ENCODE measurements at regions not wholly inside any gene's neighbourhood (a gene's known extent, or its start where the extent isn't known, plus 50 kb on each side); places are given as distances from the start of the nearest gene placed in this dataset.
"Not testable (repeated sequence)": the region's sequence is repeated elsewhere in the genome, so short reads cannot be mapped to it uniquely, and the experiment has no call there.

DNA sequence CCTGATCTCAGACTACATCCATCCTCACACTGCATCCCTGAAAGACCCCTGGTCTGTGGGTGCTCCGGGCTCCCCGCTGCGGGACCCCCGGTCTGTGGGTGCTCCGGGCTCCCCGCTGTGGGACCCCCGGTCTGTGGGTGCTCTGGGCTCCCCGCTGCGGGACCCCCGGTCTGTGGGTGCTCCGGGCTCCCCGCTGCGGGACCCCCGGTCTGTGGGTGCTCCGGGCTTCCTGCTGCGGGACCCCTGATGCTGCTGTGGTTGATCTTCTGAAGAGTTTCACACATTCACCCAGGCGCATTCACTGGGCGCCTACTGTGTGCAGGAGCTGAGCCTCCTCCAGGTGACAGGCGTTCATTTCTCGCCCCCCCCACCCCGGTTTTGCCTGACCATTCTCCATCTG lies 162.7 kb upstream of the SALL3 start:
- ATAC-seq (no peak), DNase-seq (no peak)

DNA sequence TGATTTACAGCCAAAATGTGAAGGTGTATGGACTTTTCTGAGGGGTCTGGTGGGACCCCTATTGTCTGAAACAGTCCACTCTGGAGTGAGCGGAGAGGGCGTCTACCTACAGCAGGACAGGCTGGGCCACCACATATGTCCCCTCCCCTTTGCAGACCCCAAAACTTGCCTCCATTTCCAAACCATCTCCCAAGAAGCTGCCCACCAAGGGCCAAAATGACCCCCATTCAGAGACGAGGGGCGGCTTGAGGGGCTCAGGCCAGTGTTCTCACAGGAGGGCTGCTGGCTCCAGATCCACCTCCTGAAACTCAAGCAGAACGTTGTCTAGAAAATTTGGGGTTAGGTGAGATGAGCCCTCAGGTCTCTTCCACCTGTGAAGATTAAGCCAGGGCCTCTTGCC lies 161.1 kb upstream of the SALL3 start:
- ATAC-seq, result no peak
- no peak for DNase-seq

DNA sequence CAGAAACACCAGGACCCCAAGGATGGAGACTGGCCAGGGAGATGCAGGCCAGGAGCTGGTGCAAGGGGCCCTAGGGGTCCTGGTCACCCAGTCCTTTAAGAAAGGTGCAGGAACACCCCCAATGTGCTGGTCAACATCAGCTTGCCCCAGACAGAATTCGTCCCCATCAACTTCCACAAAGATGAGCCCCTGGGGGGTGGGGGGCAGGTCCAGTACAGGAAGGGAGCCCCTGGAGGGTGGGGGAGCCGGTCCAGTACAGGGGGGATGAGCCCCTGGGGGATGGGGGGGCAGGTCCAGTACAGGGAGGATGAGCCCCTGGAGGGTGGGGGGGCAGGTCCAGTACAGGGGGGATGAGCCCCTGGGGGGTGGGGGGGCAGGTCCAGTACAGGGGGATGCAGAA lies 160.7 kb upstream of the SALL3 start:
- no peak for DNase-seq
- no peak for ATAC-seq

DNA sequence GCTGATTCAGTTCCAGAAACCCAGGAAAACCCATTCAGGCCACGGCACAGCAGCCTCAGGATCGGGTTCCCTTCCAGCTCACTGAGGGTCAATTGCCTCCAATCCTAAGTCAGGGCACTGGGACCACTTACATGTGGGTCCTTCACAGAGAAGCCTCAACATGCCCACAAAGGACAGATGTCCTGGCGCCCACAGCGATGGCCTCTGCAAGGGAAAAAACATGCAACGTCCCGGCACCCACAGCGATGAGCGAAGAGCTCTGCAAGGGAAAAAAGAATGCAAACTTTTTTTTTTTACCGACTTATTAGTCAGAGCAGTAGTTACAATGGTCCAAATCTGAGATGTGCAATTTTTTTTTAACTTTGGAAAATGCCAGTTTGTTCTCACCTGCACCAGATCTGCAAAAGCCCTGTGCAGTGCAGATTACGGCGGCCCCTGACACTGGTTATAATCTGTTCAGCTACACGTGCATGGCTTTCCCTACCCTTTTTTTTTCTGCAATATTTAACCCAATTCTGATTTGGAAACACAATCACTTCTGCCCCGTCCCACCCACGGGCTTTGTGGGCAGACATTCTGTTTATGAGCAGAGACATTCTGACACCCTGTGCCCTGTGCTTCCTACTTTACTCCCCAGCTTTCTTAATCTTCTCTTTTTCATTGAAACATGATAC lies 159.3 kb upstream of the SALL3 start:
- ATAC-seq (no peak), DNase-seq (no peak)

DNA sequence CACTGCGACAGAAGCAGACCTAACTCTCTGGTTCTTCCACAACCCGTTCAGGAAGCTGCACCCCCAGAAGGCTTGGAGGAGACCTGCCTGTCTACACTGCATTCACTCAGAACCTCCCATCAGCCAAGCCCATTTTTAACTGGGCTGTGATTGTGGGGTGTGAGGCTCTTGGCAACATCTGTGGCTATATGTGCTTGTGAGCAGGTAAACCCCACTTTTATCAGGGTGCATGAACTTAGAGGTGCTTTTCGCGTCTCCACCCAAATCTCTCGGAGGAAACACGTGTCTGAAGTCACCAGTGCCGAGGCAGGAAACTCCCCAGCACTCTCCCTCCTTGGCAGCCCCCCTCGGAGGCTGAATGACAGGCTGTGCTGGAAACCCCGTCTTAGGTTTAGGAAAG lies 158.2 kb upstream of the SALL3 start:
- ATAC-seq (no peak), DNase-seq (no peak)

DNA sequence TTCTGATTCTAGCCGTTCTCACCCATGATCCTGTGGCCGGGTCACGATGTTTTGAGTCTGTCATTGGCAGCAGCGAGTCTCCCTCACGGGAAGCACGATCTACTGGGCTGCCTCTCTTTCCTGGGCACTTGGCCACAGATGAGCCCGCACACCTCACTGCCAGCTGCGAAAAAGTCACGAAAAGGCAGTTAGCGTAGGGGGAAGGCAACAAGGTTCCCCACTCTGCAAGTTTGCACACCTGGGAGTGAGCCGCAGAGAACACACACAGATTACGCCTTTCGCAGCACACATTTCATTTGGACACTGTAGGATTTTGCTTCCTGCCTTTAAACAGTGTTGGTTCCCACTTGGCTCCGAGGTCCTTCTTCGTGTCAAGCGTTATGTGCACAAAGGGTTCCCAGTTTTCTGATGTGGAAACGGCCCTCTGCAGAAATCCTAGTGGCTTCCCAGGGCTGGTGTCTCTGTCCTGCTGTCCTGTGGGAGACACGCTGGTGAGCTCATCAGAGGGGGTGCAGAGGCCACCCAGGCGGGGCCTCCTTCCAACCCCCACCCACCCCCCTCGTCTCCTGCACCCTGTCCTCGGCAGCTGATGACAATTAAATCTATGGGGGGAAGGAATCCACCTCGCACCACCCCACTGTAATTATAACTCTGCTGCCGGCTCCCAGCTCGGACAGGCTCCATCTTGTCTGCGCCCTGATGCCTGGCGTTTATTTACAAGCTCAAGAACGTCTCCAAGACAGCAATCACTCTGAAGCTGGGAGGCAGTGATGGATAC lies 157.3 kb upstream of the SALL3 start:
- ATAC-seq (no peak), DNase-seq (no peak)

DNA sequence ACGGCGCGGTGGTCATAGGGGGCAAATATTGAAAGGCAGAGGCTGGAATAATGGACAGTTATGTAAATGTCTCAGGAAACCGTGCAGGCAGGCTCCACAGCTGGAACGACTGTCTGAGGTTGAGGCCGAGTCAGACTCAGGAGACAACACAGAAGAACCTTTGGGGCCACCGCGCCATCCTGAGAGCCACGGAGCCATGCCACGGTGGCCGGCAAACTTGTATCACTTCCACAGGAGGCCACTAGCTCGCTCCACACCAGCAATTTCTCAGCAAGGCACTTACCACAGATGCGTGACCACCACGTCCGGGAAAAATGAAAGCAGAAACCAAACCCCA lies 156.7 kb upstream of the SALL3 start:
- no peak for DNase-seq
- ATAC-seq, result no peak

DNA sequence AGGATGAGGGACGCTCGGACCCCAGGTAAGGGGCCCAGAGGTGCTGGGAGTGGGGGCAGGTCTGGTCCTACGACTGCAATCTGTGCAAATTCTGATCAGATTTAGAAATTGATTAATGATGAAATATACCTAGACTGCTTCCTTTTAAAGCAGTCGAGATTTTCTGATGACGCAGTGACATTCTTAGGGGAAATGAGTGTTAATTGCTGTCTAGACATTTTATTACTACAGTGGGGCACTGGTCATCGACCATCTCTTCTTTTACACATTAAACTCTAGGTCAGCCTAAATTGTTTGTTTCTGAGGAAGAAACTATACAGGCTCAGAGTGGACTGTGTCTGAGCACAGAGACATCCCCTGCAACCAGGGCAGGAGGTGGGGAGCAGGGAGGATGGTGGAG lies 154.4 kb upstream of the SALL3 start:
- DNase-seq (no peak), ATAC-seq (no peak)

DNA sequence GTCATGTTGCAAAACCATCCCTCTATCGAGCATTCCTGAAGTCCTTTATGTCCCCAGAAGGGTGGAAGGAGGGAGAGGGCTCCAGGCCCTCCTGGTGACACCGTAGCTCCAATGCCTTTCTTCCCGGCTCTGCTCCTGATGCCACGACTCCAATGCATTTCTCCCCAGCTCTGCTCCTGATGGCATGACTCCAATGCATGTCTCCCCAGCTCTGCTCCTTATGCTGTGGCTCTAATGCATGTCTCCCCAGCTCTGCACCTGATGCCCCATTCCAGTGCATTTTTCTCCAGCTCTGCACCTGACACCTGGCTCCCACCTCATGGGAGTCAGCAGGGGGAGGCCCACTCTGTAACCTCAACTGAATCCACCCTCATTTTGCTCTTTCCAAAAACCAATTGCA lies 153.0 kb upstream of the SALL3 start:
- DNase-seq, result no peak
- no peak for ATAC-seq

DNA sequence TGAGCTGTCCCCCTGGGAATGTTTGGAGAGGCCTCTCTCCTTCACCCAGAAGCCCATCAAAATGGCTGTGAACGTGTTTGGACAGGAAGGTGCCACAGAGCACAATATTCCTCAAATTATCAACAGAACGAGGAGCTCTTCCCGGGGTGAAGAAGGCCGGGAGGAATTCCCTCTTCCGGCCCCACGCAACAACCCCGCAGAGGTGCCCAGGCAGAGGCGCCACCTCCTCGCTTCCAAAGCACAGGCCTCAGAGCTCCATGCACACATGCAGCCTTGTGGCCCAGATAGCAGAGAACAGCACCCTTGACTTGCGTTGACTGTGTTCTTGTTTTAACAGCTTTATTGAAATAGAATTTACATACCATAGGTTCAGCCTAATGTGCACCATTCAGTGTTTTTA lies 152.5 kb upstream of the SALL3 start:
- DNase-seq (no peak), ATAC-seq (no peak)

DNA sequence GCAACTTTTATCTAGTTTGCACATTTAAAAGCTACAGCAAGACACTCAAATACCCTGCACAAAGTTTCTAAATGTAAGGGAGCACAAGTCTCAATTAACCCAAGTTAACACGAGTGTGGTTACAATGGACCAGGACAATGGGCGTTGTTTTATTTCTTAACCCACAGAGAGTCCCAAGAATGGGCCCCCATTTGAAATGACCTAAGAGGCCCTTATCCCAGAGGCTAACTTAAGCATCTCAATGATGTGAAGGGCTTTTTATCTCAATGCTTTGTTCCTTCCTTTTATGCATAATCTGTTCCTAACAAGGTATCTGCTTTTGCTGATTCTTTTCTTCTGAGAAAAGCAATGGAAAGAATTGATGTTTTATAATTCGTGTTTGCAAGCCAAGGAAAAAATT lies 151.5 kb upstream of the SALL3 start:
- ATAC-seq (no peak), DNase-seq (no peak)

DNA sequence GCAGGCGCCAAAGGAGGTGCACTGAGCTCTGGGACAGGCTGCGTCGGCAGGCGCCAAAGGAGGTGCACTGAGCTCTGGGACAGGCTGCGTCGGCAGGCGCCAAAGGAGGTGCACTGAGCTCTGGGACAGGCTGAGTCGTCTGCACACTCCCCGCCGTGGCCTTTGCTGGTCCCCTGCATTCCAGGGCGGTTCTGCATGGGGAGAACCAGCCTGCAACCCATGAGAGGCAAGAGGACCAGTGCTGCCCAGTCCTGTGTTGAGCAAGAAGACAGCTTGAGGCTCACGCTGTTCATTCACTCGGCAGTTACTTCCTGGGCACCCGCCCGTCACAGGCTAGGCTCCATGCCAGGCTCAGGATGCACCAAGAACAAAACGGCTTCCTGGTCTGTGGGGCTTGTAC lies 150.6 kb upstream of the SALL3 start:
- DNase-seq, ATAC-seq: not testable (repeated sequence)

DNA sequence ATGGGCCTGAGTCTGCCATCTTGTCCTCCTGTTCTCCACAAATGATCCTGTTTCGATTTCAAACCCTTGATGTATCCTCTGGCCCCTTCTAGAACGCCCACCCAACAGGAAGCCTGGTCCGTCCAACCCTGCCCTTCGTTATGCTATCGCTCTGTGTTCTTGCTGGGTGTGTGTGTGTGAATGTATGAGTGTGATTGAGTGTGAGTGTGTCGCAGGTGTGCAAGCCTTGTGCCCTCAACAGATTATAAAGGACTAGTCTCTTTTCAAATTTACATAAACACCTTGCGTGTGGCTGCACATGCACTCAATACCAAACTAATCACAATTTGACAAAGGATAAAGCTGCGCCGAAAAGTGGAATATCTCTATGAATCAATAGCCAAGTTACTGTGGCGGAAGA lies 149.5 kb upstream of the SALL3 start:
- no peak for ATAC-seq
- no peak for DNase-seq

DNA sequence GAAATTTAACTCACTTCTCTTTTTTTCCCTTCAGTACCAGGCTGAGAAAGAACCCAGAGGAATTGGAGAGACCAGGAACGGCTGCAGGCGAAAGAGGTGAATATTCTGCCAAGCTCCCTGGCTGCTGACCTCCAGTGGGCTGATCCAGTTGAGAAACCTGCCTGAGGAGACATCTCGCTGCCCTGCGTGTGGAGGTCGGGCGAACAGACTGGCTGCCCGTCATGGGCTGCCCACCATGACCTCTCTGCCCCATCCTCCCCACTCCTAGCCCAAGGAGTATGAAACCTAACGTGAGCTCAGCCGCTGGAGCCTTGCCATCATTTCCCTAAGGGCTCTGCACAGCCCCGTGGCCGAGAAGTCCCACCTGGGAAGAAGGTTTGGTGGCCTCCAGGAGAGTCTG lies 148.8 kb upstream of the SALL3 start:
- no peak for DNase-seq
- ATAC-seq, result no peak

DNA sequence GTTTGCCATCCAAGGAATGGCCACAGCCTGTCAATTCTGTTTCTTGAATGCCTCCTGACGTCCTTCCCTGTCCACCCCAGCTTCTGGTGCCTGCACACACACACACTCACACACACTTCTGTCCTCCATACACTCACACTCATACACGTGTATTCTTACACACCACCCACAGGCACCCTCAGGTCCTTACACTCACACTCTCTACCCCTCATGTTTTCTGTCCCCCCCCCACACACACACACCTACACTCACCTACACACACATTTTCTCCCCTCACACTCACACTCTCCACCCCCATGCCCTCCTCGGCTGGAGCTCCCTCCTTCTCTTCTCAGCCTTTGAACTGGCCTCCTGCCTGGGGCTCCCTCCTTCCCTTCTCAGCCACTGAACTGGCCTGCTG lies 148.0 kb upstream of the SALL3 start:
- no peak for DNase-seq
- ATAC-seq, result no peak

DNA sequence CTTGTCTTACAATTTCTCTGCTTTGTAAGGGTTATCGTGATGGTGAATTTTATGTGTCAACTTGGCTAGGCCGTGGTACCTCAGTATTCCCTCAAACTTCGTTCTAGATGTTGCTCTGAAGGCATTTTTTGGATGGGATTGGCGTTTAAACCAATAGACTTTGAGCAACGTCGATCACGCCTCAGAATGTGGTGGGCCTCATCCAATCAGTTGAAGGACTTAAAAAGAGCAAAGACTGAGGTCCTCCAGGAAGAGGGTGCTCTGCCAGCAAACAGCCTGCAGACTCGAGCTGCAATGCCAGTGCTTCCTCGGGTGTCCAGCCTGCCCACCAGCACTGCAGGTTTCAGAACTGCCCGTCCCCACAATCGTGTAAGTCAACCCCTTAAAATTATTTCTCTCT lies 145.8 kb upstream of the SALL3 start:
- DNase-seq, result no peak
- no peak for ATAC-seq

DNA sequence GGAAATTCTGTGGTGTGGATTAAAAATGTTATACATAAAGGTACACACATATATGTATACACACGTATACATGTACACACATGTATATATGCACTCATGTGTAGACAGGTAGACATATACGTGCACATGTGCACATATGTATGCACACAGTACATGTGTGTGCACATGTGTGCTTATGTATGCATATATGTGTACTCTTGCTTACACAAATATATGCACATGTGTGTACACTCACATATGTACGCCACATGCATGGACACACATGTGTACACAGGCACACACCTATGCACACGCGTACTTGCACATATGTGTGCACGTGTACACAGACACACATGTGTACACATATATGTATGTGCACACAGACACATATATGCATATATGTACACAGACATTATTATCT lies 142.8 kb upstream of the SALL3 start:
- no peak for ATAC-seq

DNA sequence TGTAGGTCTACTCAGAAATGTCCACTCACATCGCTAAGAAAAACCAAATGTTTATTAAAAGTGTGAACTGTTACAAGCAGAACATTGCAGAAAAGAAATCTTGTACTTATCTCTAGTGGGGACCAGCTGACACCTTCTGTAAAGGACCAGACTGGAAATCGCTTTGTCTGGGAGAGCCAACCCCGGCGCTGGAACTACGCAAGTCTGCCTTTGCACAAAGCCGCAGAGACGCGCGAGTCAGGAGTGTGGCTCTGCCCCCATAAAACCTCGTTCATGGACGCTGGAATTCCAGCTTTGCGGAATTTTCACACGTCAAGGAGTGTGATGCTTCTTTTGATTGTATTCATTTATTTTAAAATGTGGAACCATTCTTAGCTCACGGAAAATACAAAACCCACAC lies 141.9 kb upstream of the SALL3 start:
- DNase-seq (no peak), ATAC-seq (no peak)

More for the DNA sequence above, 142.8 kb upstream of the SALL3 start:
- no peak for DNase-seq

DNA sequence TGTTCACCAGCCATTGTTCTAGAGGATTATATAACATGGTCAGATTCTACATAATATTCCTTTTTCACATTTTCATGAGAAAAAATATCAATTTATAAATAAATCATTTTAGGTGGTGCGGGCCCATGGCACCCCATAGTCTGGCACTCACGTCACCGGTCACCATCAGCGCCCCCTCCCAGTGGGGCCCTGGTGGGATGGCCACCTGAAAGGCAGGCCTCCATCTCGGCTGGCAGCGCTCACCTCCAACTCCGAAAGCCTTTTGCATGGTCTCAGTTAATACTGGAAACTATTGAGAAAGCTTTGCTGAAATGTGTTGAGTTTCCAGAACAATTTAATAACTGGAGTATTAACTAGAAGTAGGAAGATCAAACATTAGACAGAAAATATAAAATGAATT lies 141.4 kb upstream of the SALL3 start:
- ATAC-seq (no peak), DNase-seq (no peak)

DNA sequence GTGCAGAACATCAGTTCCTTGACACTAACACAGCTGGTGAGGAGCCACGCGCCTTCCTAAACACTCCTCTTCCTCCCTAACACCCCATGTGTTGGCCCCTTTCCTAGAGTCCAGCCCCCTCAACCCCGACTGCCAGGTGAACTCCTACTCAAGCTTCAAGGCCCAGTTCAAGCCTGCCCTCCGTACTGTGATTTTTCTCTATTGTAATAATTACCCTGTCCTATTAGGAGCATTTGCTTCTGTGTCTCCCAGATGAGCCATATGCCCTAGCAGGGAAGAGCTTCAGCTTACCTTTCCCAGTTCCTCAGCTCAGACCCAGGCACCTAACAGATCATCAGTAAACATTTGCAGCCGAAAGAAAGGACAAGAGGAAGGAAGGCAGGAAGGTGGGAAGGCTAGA lies 130.6 kb upstream of the SALL3 start:
- ATAC-seq (no peak), DNase-seq (no peak)

DNA sequence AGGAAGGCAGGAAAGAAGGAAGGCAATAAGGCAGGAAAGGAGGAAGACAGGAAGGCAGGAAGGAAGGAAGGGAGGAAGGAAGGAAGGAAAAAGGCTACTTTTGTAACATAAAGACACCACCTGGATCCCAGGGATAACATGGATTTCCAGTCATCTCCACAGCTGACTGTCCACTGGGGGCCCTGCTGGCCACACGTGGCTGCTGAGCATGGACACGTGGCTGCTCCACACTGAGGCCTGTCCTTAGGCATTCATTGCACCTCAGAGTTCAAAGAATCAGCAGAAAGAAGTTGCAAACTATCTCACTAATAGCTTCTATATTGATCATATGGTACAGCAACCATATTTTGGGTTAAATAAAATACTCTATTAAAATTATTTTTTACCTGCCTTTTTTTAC lies 130.2 kb upstream of the SALL3 start:
- ATAC-seq, result no peak
- no peak for DNase-seq

DNA sequence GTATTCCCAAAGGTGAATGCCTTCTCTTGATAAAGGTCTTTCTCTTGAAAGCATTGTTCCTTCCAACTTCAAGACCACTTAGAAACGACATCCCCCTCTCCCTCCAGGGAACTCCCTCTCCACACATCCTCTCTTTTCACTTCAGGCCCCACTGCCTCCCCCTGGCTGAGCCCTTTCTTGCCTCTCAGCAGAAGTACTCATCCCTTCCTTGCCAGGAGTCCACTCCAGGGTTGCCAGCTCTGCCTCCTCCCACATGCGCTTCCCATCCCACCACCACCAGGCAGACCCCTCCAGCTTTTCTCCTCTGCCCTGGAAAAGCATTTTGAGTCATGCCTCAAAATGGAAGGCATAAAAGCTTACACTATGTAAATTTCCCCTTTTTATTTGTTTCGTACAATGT lies 126.3 kb upstream of the SALL3 start:
- DNase-seq (no peak), ATAC-seq (no peak)

DNA sequence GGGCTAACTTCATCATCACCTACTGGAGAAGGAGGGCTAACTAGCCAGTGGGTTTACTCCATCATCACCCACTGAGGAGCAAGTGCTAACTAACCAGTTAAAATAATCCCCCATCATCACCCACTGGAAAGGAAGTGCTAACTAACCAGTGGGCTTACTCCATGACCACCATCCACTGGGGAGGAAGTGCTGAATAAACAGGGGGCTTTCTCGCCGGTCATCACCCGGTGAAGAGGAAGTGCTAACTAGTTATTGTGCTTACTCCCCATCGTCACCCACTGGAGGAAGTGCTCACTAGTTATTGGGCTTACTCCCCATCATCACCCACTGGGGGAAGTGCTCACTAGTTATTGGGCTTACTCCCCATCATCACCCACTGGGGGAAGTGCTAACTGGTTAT lies 124.4 kb upstream of the SALL3 start:
- ATAC-seq, result no peak
- DNase-seq, result no peak

DNA sequence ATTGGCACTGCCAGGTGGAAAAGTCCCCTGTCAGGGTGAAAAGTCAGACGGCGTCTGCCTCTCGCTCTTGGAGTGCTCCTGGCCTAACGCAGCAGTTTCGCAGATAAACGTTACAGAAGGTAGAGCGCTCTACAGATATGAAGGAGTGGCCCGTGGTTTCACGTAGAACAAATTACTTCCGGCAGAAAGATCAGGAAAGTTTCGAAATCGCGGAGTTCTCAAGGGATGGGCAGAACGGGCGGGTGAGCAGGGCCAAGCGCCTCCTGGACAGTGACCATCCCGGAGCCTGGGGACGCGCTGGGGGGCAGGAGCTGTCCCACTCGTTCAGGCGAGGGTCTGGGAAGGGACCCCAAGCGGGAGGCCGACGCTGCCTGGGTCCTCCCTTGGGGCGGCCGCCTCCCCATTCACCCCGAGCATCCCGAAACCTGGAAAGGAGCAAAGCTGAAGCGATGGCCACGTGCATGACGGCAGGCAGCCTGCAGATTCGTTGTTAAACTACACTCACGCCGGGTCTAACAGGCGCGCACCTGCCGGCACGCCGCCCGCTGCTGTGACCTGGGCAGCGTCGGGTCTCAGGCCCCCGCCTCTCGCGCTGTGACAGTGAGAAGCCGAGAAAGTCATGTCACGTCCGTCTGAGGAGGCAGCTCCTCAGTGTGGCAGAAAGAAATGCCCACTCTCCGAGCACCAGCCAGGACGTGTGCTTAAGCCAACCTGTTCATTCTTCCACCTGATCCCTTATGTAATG lies 122.9 kb upstream of the SALL3 start:
- no peak for DNase-seq
- no peak for ATAC-seq
